T-helper 2 cell treated with Interferon-gamma antibody and Interleukin-4, amounts not matched to agents 5 μg/mL and 100 μg/mL, for 36 hours (primary cell): ENCODE measurements at regions not wholly inside any gene's neighbourhood (a gene's known extent, or its start where the extent isn't known, plus 50 kb on each side); places are given as distances from the start of the nearest gene placed in this dataset.

Experiments used
- DNase-seq: peaks from one replicate; pipeline ENCODE4 v3.0.0; 2021; ENCODE audit warnings: low spot score
- H3K27ac Mint-ChIP-seq: one replicate; pipeline ENCODE4 v1.8.0; 2021; ENCODE audit warnings: mild to moderate bottlenecking, mixed read lengths
- H3K27me3 Mint-ChIP-seq: one replicate; pipeline ENCODE4 v1.8.0; 2021; ENCODE audit warnings: low read depth, mixed read lengths
- H3K36me3 Mint-ChIP-seq: one replicate; pipeline ENCODE4 v1.8.0; 2021; ENCODE audit warnings: low read depth, mixed read lengths
- H3K4me1 Mint-ChIP-seq: one replicate; pipeline ENCODE4 v1.8.0; 2021; ENCODE audit warnings: low read depth, mixed read lengths
- H3K4me3 Mint-ChIP-seq: one replicate; pipeline ENCODE4 v1.8.0; 2022; ENCODE audit warnings: mild to moderate bottlenecking, moderate library complexity, mixed read lengths
- H3K9me3 Mint-ChIP-seq: one replicate; pipeline ENCODE4 v1.8.0; 2021; ENCODE audit warnings: mixed read lengths

DNA sequence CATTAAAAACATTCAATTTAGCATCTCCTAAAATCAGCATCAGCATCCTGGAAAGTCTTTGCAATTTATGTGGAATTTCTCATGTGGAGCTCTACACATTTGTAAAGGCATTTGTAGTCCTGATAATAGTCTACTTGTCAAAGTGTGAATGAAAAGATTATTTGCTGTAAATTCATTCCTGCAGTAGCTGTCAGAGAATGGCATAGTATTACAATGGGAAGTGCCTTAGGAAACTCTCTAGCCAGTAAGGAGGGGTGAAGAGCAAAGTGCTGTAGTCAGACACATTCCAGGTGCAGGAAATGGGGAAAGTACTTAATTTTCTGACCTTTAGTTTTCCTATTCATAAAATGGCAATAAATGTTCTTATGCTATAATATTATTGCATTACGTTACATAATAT is 627.9 kb downstream of the KCTD16 start:
- H3K27me3 Mint-ChIP-seq: no peaks in the 10 kb centered on the region
- peaks cover 9% of the 10 kb centered on the region for H3K9me3 Mint-ChIP-seq
- DNase-seq: no peak
- no peaks in the 10 kb centered on the region for H3K4me1 Mint-ChIP-seq
- no peaks in the 10 kb centered on the region for H3K36me3 Mint-ChIP-seq
- no peak overlapping the region for H3K27ac Mint-ChIP-seq
- H3K4me3 Mint-ChIP-seq: no peak overlapping the region

DNA sequence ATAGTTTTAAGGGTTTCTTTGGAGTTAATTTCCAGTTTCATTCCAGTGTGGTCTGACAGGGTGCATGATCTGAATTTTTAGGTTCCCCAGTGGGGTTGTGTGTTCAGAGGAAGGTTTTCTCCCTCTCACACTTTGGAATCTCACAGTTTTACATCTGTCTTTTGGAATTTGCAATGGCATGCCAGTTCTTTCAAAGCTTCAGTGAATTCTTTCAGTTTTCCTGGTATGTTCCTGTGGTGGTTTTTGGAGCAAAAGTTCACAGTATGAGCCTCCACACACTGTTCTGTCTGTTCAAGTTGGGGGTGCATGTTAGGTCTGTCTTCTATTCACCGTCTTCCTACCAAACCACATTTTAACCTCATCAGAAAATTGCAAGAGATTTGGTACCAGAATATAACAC is 624.2 kb downstream of the KCTD16 start:
- no peak overlapping the region for H3K4me3 Mint-ChIP-seq
- H3K27ac Mint-ChIP-seq: no peak overlapping the region
- no peak for DNase-seq
- no peaks in the 10 kb centered on the region for H3K27me3 Mint-ChIP-seq
- H3K36me3 Mint-ChIP-seq: no peaks in the 10 kb centered on the region
- no peaks in the 10 kb centered on the region for H3K4me1 Mint-ChIP-seq
- peaks cover 17% of the 10 kb centered on the region for H3K9me3 Mint-ChIP-seq

DNA sequence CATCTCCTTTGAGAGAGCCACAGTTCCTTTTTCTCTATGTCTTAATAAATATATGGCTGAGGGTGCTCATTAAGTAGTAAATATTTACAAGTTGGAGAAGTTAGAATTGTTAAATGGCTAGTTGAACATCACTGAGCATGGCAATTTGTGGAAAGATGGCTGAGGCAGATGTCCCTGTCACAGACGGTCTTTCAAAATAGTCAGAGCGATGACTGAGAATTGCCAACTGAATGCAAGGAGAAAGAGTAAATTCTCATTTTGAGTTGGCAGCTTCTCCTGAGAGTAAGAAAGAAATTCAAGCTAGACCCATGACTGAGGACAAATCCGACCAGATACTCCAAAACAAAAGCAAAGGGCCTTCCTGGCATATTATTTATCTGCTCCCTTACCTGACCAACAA is 617.9 kb downstream of the KCTD16 start:
- no peak overlapping the region for H3K4me3 Mint-ChIP-seq

DNA sequence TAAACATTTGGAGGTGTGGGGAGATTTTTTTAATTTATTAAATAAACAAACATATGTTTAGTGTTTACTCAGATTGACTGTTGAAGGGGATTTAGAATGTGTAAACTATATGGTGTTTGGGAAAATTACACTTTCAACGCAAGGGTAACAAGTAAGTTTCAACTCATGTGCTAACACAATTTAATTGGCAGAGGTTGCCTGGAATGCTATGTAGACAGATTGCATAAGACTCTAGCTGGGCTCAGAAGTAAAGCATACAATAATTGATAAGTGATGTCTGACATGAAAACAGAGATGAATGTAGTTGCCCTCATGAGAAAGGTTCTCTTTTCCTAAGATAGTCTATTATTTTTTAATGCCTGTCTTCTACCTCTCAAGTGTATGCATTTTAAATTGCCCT is 617.4 kb downstream of the KCTD16 start:
- no peaks in the 10 kb centered on the region for H3K27me3 Mint-ChIP-seq
- no peaks in the 10 kb centered on the region for H3K4me1 Mint-ChIP-seq
- no peak overlapping the region for H3K27ac Mint-ChIP-seq
- no peaks in the 10 kb centered on the region for H3K36me3 Mint-ChIP-seq
- DNase-seq: no peak
- peaks cover 11% of the 10 kb centered on the region for H3K9me3 Mint-ChIP-seq
- H3K4me3 Mint-ChIP-seq: no peak overlapping the region

More for the DNA sequence above, 617.9 kb downstream of the KCTD16 start:
- Mint-ChIP-seq H3K36me3 (no peaks in the 10 kb centered on the region), H3K27me3 (no peaks in the 10 kb centered on the region), H3K27ac (no peak overlapping the region), H3K4me1 (no peaks in the 10 kb centered on the region), H3K9me3 (peaks cover 11% of the 10 kb centered on the region)
- DNase-seq: no peak

DNA sequence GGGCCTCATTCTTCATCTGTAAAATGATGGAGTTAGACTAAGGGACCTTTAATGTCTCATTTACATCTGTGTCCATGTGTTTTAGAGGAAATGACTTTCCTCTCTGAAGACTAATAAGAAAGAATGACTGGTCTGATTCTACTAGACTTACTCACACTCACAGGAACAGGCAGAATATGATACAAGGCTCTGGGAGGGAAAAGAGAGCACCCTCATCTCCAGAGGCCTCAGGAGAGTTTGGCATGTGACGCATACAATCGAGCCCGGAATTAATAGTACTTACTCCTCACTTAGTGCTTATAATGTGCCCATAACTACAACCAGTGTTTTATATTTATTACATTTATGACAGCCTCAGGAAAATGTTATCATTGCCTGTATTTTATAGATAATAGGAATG is 608.7 kb downstream of the KCTD16 start:
- Mint-ChIP-seq H3K36me3 (no peaks in the 10 kb centered on the region), H3K4me1 (no peaks in the 10 kb centered on the region), H3K27me3 (no peaks in the 10 kb centered on the region), H3K27ac (no peak overlapping the region), H3K9me3 (peaks cover 7% of the 10 kb centered on the region), H3K4me3 (no peak overlapping the region)
- no peak for DNase-seq

DNA sequence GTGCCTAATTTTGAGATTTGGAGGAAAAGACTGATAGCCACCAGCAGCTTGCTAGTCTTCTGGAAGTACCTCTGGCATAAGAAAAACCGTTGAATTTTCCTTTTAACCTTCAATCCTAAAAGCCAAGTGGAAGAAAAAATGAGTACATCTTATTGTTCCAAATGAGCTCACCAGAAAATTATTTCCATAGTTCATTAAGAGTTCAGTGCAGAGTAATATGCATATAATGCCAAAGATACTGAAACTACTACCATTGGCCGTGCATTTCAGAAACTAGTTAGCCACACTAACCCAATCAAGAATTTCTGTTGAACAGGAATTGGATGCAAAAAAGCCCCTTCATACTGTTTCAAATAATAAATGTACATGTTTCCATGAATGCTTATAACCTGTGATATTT is 607.9 kb downstream of the KCTD16 start:
- no peaks in the 10 kb centered on the region for H3K27me3 Mint-ChIP-seq
- H3K4me1 Mint-ChIP-seq: no peaks in the 10 kb centered on the region
- no peak overlapping the region for H3K27ac Mint-ChIP-seq
- DNase-seq: no peak
- no peaks in the 10 kb centered on the region for H3K36me3 Mint-ChIP-seq
- H3K9me3 Mint-ChIP-seq: peaks cover 7% of the 10 kb centered on the region
- no peak overlapping the region for H3K4me3 Mint-ChIP-seq

DNA sequence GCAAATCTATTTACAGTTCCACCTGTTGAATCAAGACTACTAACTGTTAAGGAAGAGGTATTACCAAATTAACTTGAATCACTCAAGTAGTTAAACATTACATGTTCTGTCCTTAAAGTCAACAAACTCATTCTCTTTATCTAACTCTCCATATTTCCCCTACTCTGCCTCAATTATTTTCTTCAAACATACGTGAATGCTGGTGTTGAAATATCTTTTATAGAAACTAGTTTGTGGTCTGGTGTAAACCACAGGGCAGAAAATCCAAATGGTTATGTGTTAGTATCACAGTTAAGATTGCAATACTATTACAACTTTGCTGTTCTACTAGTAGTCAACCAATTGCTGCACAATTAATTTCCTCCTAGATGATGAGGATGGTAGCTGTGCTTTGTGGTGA is 603.5 kb downstream of the KCTD16 start:
- H3K27ac Mint-ChIP-seq: no peak overlapping the region
- DNase-seq: no peak
- H3K36me3 Mint-ChIP-seq: no peaks in the 10 kb centered on the region
- no peaks in the 10 kb centered on the region for H3K4me1 Mint-ChIP-seq
- no peak overlapping the region for H3K4me3 Mint-ChIP-seq
- H3K27me3 Mint-ChIP-seq: no peaks in the 10 kb centered on the region
- peaks cover 4% of the 10 kb centered on the region for H3K9me3 Mint-ChIP-seq

DNA sequence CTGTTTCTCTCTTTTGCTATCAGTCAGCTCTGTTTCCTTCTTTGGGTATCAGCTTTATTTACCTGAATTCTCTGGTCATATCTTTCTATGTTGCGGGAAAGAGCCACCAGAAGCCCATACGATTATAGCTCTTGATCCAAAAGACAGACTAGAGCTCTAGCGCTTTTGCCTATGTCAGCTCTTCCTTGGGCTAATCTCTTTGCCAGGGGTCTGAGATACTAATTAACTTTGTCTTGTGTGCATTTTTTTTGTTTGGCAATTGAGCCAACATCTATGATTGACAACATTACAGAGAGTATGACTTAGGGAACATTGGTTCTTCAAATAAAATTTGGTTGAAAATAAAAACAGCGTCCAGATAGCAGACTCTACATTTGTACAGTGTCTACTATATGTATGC is 603.0 kb downstream of the KCTD16 start:
- no peaks in the 10 kb centered on the region for H3K27me3 Mint-ChIP-seq
- DNase-seq: no peak
- no peaks in the 10 kb centered on the region for H3K36me3 Mint-ChIP-seq
- H3K9me3 Mint-ChIP-seq: peaks cover 4% of the 10 kb centered on the region
- H3K27ac Mint-ChIP-seq: no peak overlapping the region
- H3K4me1 Mint-ChIP-seq: no peaks in the 10 kb centered on the region
- no peak overlapping the region for H3K4me3 Mint-ChIP-seq

DNA sequence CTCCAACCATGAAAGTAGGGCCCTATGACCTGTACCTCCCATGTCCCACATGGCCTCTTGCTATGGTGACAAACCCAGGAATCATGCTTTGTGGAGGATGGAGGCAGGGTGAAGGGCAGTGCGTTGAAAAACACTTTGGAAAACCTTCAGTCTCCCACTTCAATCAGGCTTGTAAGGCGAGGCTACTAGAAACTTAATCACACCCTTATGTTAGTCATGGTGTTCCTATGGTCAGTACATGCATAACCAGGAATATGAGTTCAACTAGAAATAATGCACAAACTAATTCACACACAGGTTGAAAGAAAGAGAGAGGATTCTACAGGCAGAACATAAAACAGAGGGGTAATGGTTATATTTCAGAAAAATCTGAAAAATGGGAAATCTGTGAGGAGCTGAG is 601.1 kb downstream of the KCTD16 start:
- H3K4me3 Mint-ChIP-seq: no peak overlapping the region
- no peak overlapping the region for H3K27ac Mint-ChIP-seq

DNA sequence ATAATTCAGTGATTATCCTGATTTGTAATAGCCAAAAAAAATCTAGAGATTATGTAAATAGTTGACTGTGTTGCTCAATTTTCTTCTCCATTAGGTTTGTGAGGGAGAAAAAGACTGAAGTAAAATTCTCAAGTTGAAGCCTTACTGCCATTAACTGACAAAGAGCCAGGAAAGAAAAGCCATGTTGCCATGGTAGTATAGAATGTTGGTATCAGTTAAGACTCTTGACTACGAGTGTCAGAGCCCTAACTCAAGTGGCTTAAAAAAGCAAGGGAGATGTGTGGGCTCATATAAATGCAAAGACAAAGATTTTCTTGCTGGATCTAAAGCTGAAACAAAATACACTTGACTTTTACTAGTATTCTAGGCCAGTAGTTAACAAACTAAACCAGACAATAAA is 571.7 kb downstream of the KCTD16 start:
- Mint-ChIP-seq H3K9me3 (peaks cover 17% of the 10 kb centered on the region), H3K27ac (no peak overlapping the region), H3K4me1 (no peaks in the 10 kb centered on the region), H3K36me3 (no peaks in the 10 kb centered on the region), H3K27me3 (no peaks in the 10 kb centered on the region), H3K4me3 (no peak overlapping the region)
- no peak for DNase-seq

More for the DNA sequence above, 601.1 kb downstream of the KCTD16 start:
- Mint-ChIP-seq H3K27me3 (no peaks in the 10 kb centered on the region), H3K36me3 (no peaks in the 10 kb centered on the region), H3K4me1 (no peaks in the 10 kb centered on the region), H3K9me3 (peaks cover 4% of the 10 kb centered on the region)
- no peak for DNase-seq

DNA sequence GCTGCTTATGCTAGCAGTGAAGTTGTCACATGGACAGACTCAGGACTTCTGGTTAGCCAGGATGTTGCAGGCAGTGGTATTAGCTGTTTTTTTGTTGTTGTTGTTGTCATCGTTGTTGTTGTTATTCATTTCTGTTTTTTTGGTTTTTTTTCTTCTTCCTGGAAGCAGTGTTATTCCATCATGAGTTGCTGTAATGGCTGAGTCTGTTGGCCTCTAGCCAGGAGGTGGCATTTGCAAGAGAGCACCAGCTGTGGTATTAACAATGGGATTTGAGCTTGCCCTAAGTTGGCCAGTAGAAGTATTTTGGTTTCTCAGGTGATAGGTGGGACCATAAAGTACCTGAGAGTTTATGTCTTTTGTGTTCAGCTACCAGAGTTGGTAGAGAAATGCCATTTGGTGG is 561.1 kb downstream of the KCTD16 start:
- Mint-ChIP-seq H3K9me3 (peaks cover 66% of the 10 kb centered on the region), H3K27me3 (no peaks in the 10 kb centered on the region), H3K36me3 (no peaks in the 10 kb centered on the region)

DNA sequence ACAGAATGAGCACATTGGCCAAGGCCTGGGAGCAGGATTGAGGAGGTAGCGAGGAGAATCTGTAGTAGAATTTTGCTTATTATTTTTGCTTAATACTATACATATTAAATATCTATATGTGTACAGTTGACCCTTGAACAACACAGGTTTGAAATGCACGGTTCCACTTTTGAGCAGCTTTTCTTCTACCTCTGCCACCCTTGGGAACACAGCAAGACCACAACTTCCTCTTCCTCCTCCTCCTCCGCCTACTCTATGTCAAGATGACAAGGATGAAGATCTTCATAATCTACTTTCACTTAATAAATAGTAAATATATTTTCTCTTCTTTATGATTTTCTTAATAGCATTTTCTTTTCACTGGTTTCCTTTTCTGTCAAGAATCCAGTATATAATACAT is 541.4 kb downstream of the KCTD16 start:
- Mint-ChIP-seq H3K9me3 (peaks cover 4% of the 10 kb centered on the region), H3K27me3 (no peaks in the 10 kb centered on the region), H3K36me3 (no peaks in the 10 kb centered on the region), H3K4me3 (no peak overlapping the region), H3K27ac (no peak overlapping the region), H3K4me1 (no peaks in the 10 kb centered on the region)
- no peak for DNase-seq

More for the DNA sequence above, 561.1 kb downstream of the KCTD16 start:
- H3K4me3 Mint-ChIP-seq: no peak overlapping the region
- H3K27ac Mint-ChIP-seq: no peak overlapping the region
- no peak for DNase-seq
- no peaks in the 10 kb centered on the region for H3K4me1 Mint-ChIP-seq

DNA sequence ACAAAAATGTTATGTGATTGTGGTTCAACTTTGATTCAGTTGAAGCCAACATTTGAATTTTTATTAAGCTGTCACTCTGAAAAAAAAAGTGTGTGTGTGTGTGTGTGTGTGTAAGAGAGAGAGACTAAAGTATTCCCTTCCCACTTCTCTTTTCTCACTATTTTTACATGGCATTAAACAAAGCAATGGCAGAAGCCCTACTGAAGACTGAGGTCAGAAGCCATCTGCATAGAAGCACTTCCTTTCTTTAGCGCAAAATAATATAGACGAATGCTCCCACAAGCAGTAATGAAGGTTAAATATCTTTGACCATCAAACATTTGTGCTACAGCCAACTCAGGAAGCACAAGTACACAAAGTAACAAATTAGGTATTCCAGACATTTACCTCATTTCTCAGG is 540.5 kb downstream of the KCTD16 start:
- Mint-ChIP-seq H3K9me3 (peaks cover 4% of the 10 kb centered on the region), H3K36me3 (no peaks in the 10 kb centered on the region), H3K4me3 (no peak overlapping the region), H3K27me3 (no peaks in the 10 kb centered on the region), H3K4me1 (no peaks in the 10 kb centered on the region), H3K27ac (no peak overlapping the region)
- DNase-seq: no peak

DNA sequence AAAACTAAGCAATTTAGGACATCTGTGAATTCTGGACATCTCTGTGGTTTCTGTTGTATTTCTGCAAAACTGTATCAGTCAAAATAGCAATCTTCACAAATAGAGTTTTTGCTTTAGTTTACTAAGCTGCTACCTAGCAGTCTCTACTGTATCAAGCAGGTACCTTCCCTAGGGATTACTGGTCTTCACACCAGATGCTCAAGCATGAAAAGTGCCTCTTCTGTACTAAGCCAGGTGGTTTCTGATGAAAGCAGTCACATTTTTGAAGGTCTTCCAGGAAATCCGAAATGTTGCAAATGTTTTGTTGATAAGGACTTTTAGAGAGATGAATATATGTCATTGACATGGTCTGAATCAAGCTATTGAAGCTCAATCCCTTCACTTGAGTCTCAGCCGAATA is 540.0 kb downstream of the KCTD16 start:
- Mint-ChIP-seq H3K27ac (no peak overlapping the region), H3K4me1 (no peaks in the 10 kb centered on the region), H3K9me3 (peaks cover 4% of the 10 kb centered on the region), H3K4me3 (no peak overlapping the region), H3K36me3 (no peaks in the 10 kb centered on the region), H3K27me3 (no peaks in the 10 kb centered on the region)
- DNase-seq: no peak

DNA sequence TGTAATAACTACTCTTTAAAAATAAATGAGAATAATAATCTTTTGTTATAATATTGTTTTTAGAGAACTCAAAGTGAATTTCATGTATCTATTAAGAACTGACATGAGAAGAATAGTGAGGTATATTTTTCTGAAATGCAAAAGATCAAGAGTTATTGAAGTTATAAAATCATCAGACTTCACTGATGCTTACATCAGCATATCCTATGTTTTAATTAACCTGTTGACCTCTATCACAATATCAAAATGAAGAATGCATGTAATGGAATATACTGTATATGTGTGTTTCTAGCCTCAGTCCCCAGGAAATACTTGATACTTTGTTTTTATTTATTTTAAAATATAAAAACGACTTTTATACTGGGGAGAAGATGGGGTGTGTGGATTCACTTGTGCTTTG is 533.1 kb downstream of the KCTD16 start:
- Mint-ChIP-seq H3K36me3 (no peaks in the 10 kb centered on the region), H3K9me3 (peaks cover 4% of the 10 kb centered on the region), H3K4me1 (no peaks in the 10 kb centered on the region), H3K27me3 (no peaks in the 10 kb centered on the region), H3K4me3 (no peak overlapping the region), H3K27ac (no peak overlapping the region)
- DNase-seq: no peak
